CD4-positive, alpha-beta T cell treated with Interleukin-6 for 4 hours (primary cell): ENCODE measurements at regions not wholly inside any gene's neighbourhood (a gene's known extent, or its start where the extent isn't known, plus 50 kb on each side); places are given as distances from the start of the nearest gene placed in this dataset.
"Not testable (repeated sequence)": the region's sequence is repeated elsewhere in the genome, so short reads cannot be mapped to it uniquely, and the experiment has no call there.

ENCODE experiments used
- DNase-seq: peaks from one replicate; pipeline ENCODE4 v3.0.0-alpha.2; 2020; ENCODE audit warnings: mixed read lengths

DNA sequence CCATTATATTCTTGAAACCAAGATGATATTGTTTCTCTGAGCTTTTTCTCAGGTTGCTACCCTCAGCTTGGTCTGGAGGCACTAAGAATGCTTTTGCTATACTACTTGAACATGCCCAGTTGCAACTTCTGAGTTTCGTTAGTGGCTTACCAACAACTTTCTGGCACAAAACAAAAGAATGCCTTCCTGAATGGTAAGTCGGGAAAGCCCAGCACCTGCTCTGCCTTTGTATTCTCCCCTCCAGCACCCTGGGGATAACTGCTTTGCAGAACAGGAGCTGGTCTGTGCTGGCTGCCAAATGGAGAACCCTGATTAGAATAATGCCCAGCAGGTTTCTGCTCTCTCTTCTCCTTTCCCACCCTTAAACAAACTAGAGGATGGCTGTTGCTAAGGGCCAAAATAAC lies 149.3 kb downstream of the TGFB2 start:
- no peak for DNase-seq

GRCh38 chr1:218495931-218496330 lies 150.8 kb downstream of the TGFB2 start:
- no peak for DNase-seq

DNA sequence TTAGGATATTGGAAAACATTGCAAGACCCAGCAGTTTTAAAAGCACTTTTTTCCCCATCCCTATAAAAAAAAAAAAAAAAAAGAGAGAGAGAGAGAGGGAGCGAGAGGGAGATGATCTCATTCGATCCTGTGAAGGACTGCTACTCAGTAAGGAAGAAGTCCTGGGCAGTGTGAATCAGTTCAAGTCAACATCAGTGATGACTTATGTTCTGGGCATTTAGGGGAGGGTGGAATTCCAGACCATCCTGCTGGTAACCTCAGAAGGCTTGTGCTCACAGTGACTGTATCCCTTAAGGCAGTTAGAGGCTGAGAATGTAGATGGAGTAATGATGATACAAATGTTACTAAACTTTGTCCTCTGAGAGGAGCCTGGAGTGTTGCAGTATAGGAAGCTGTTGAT lies 151.4 kb downstream of the TGFB2 start:
- DNase-seq: no peak

- DNase-seq: no peak
Measured at GRCh38 chr1:218498056-218498938, 153.2 kb downstream of the TGFB2 start.

GRCh38 chr1:218499011-218499691 lies 154.0 kb downstream of the TGFB2 start:
- DNase-seq: no peak

GRCh38 chr1:218499911-218500310 lies 154.8 kb downstream of the TGFB2 start:
- no peak for DNase-seq

DNA sequence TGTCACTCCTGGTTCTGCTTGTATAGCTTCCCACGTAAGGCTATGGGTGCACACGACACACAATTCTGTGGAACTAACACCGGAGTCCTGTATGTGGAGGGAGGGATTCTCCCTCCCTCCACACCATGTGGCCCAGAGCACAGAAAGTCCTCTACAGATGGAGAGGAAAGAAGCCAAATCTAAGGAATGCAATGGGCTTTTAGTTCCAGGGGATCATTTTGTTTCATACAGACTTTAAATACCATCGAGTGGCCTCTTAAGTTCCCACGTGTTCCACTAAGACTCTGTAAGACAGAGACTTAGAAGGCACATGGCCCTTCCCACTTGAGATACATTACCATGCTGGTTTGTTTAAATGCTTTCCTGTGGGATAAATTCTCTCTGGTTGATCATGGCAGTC lies 156.0 kb downstream of the TGFB2 start:
- DNase-seq: no peak

DNA sequence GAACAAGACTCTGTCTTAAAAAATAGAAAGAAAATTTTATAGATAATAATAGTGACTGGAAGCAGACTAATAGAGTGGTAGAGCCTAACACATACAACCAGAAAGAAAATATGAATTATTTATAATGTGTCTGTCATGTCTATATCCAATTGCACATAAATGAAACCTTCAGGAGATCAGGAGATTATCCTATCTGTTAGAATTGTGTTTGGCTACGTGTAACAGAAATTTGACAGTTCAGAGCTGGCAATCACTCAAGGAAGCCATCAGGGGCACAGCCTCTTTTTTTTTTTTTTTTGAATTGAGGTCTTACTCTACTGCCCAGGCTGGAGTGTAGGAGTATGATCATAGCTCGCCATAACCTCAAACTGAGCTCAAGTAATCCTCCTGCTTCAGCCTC lies 157.2 kb downstream of the TGFB2 start:
- DNase-seq: no peak

DNA sequence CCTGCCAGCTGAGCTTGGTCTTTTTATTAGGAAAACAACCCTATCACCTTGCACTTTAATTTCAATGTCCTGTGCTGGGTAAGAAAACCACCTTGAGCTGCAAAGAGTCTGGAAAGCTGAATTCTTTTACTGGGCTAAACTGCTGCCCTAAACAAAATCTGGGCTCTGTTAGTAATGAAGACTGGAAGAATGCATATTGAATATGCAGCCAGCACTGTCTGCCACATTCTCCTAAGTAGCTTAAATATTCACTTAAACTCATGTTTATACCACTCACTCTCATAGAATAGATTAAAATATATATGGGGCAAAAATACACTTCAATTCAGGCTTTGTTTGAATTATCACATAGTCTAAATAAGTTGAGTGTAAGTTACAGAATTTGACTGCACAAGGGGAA lies 158.0 kb downstream of the TGFB2 start:
- no peak for DNase-seq

DNA sequence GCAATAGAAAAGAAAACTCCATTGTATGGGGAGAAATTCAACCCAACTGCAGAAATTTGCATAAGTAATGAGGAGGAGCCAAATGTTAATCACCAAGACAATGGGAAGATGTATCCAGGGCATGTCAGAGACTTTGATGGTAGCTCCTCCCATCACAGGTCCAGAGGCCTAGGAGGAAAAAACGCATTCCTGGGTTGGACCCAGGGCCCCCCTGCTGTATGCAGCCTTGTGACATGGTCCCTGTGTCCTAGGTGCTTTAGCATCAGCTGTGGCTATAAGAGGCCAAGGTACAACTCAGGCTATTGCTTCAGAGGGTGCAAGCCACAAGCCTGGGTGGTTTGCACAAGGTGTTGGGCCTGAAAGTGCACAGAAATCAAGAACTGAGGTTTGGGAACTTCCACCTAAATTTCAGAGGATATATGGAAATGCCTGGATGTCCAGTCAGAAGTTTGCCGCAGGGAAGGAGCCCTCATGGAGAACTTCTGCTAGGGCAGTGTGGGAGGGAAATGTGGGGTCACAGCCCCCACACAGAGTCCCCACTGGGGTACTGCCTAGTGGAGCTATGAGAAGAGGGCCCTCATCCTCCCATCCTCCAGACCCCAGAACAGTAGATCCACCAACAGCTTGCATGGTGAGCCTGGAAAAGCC lies 162.3 kb downstream of the TGFB2 start:
- DNase-seq: no peak

DNA sequence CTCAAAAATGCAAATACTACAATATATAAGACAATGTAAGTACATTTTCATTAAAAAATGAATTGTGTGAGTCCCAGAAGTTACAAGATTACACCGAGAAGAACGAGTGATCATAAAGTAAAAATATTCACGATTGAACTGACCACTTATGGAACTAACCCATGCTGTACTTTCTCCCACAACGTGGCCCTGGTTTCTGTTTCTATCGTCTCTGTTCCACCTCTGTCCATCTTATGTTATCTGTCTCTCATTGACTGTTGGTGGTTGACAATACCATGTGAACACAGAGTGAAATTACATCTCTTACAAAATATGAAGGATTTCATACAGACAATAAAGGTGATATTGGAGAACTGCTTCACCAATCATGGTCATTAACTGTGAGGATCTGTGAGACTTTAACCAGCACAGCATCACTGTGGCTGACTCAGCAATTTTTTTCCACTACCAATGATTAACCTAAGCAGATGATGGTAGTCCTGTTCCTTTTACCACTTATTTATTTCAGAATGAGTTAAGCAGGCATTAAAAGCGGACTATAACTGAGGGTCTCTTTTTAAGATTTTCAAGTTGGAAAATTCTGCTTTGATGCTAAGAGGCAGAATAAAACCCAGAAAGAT lies 165.1 kb downstream of the TGFB2 start:
- no peak for DNase-seq

- no peak for DNase-seq
Measured at GRCh38 chr1:218513328-218513727, 168.2 kb downstream of the TGFB2 start.

GRCh38 chr1:218514689-218515088 lies 169.6 kb downstream of the TGFB2 start:
- no peak for DNase-seq

DNA sequence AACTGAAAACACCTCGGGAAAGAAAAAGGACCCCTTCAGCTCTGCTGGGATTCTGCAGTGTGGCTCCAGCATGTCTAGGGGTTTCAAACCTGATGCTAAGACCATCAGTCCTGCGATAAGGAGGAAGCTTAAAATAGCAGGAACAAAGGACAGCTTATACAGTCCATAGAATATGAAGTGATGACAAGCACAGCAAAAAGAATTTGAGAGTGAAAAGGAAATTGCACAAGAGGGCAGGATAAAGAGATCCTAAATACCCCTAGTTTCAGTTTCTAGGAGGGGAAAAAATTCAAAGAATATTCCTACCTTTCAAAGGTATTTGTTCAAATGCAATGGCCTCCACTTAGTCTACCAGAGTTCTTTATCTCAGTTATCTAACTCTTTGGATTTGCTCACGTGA lies 171.4 kb downstream of the TGFB2 start:
- DNase-seq: no peak

GRCh38 chr1:218517459-218517858 lies 172.3 kb downstream of the TGFB2 start:
- no peak for DNase-seq

DNA sequence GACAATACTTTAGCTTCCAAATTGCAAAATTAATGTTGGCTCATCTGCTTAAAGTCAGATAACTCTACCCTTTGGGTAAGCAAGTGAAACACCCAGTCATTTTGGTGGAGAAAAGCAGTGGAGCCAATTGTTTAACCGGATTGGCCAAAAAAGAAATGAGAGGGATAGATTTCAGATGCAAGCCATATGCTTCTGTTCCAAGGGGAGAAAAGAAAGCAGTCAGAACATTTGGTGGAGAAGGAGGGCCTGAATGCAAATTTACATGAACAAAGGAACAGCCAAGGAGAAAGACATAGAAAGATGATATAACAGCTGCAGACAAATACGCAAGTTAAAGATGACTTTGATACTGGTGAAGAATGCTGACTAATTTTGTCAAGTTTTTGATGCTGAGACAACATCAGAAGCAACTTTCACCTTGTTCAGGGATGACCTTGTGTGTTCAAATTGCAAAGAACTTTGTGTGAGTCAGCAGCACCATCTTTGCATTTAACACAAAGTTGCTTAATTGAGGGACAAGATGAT lies 173.1 kb downstream of the TGFB2 start:
- DNase-seq: no peak

- not testable (repeated sequence) for DNase-seq
Measured at GRCh38 chr1:218520646-218521045, 175.5 kb downstream of the TGFB2 start.

GRCh38 chr1:218521414-218522169 lies 176.5 kb downstream of the TGFB2 start:
- peak; percentile 26 for DNase-seq

DNA sequence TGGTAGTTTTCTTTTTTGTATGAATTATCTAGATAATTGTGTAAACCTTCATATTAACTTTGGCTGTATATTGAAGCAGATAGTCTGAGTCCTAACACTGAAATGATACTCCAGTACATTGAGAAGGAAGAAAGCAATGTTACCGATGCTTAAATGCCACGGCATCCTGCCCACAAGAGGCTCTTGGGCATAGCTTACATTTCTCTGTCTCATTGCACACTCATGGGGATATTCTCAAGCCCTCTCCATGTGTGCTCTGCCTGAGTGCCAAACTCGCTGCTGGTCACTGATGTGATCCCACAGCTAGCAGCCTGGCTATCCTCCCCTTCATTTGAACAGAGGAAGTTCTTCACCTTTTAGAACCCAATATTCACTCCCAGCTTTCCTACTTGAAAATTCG lies 179.4 kb downstream of the TGFB2 start:
- no peak for DNase-seq

- no peak for DNase-seq
Measured at GRCh38 chr1:218525031-218525430, 179.9 kb downstream of the TGFB2 start.

- DNase-seq: no peak
Measured at GRCh38 chr1:218525451-218526197, 180.5 kb downstream of the TGFB2 start.

- DNase-seq: no peak
Measured at GRCh38 chr1:218526198-218526580, 181.1 kb downstream of the TGFB2 start.
